Stromal cell of bone marrow (primary cell): ENCODE measurements at regions not wholly inside any gene's neighbourhood (a gene's known extent, or its start where the extent isn't known, plus 50 kb on each side); places are given as distances from the start of the nearest gene placed in this dataset.

Experiments
- DNase-seq: peaks from one replicate; pipeline ENCODE4 v3.0.0-alpha.2; 2012; ENCODE audit warnings: low read depth

GRCh38 chr2:153100151-153100550, 378.4 kb downstream of the RPRM start:
- no peak for DNase-seq

GRCh38 chr2:153098073-153098472, 379.7 kb downstream of the ARL6IP6 start:
- DNase-seq, result no peak

GRCh38 chr2:153096272-153096671, 377.9 kb downstream of the ARL6IP6 start:
- no peak for DNase-seq

GRCh38 chr2:153091344-153091743, 372.9 kb downstream of the ARL6IP6 start:
- DNase-seq, result no peak

GRCh38 chr2:153079315-153079714, 360.9 kb downstream of the ARL6IP6 start:
- DNase-seq, result no peak

GRCh38 chr2:153077311-153077710, 358.9 kb downstream of the ARL6IP6 start:
- DNase-seq, result no peak

- no peak for DNase-seq
These were observed 355.8 kb downstream of the ARL6IP6 start for GRCh38 chr2:153074207-153074606.

GRCh38 chr2:153072813-153073212, 354.4 kb downstream of the ARL6IP6 start:
- no peak for DNase-seq

GRCh38 chr2:153072077-153072476, 353.7 kb downstream of the ARL6IP6 start:
- DNase-seq, result no peak

GRCh38 chr2:153071090-153071489, 352.7 kb downstream of the ARL6IP6 start:
- DNase-seq, result no peak

GRCh38 chr2:153068915-153069314, 350.5 kb downstream of the ARL6IP6 start:
- DNase-seq, result no peak

- no peak for DNase-seq
These were observed 349.6 kb downstream of the ARL6IP6 start for GRCh38 chr2:153068052-153068451.

- DNase-seq, result no peak
These were observed 341.1 kb downstream of the ARL6IP6 start for GRCh38 chr2:153059338-153060052.

- no peak for DNase-seq
These were observed 339.3 kb downstream of the ARL6IP6 start for GRCh38 chr2:153057743-153058142.

GRCh38 chr2:153055182-153055581, 336.8 kb downstream of the ARL6IP6 start:
- no peak for DNase-seq

GRCh38 chr2:153052807-153053559, 334.6 kb downstream of the ARL6IP6 start:
- no peak for DNase-seq

- DNase-seq, result no peak
These were observed 328.8 kb downstream of the ARL6IP6 start for GRCh38 chr2:153047220-153047619.

- DNase-seq, result no peak
These were observed 325.0 kb downstream of the ARL6IP6 start for GRCh38 chr2:153043385-153043784.

- no peak for DNase-seq
These were observed 310.2 kb downstream of the ARL6IP6 start for GRCh38 chr2:153028626-153029025.

- no peak for DNase-seq
These were observed 309.1 kb downstream of the ARL6IP6 start for GRCh38 chr2:153027533-153027932.

GRCh38 chr2:153020201-153020600, 301.8 kb downstream of the ARL6IP6 start:
- no peak for DNase-seq

- DNase-seq, result no peak
These were observed 286.8 kb downstream of the ARL6IP6 start for GRCh38 chr2:153005071-153005730.

GRCh38 chr2:153004627-153005026, 286.2 kb downstream of the ARL6IP6 start:
- DNase-seq, result no peak
